PC-3 (cell line): ENCODE measurements at regions not wholly inside any gene's neighbourhood (a gene's known extent, or its start where the extent isn't known, plus 50 kb on each side); places are given as distances from the start of the nearest gene placed in this dataset.
A peak's percentile ranks its signal among the peaks of the same experiment; 100 is the strongest.

Source experiments
- ATAC-seq: fragments of 200-7000 bp; cut with Tn5 transposase; 2 replicates; pipeline ENCODE4 v1.9.1; 2020; ENCODE audit warnings: mild to moderate bottlenecking, moderate library complexity
- BruUV-seq: library from RNA; stranded (reverse); fragments of 400-500 nt; replicated peaks from 2 replicates; lab custom pipeline; 2021; lab: Mats Ljungman, UMichigan
- CTCF ChIA-PET: fragments of 300-600 bp; sonication (Branson Sonifier 250); formaldehyde crosslinking; loops from one replicate; lab custom pipeline; 2022; ENCODE audit warnings: antibody characterized with exemption; lab: Charles Lee
- POLR2A ChIA-PET: fragments of 300-600 bp; sonication (Branson Sonifier 250); formaldehyde crosslinking; loops from one replicate; lab custom pipeline; 2022; ENCODE audit warnings: antibody characterized with exemption; ENCODE audit not compliant: unreplicated experiment; lab: Charles Lee
- DNase-seq: peaks from one replicate; pipeline ENCODE4 v3.0.0-alpha.2; 2015
- H2AFZ ChIP-seq: fragments of 300-600 bp; sonication (generic); 2 replicates; pipeline ENCODE4 v1.6.0; 2016; ENCODE audit warnings: antibody characterized with exemption, low read length
- H3F3A ChIP-seq: fragments of 300-600 bp; sonication (generic); one replicate; pipeline ENCODE4 v1.6.0; 2017; ENCODE audit warnings: antibody characterized with exemption, low read length, control low read depth, mild to moderate bottlenecking; ENCODE audit not compliant: unreplicated experiment
- H3K27ac ChIP-seq: fragments of 300-600 bp; sonication (generic); 2 replicates; pipeline ENCODE4 v1.5.1; 2016; ENCODE audit warnings: mild to moderate bottlenecking, low read length
- H3K27me3 ChIP-seq: fragments of 300-600 bp; sonication (generic); 2 replicates; pipeline ENCODE4 v1.6.1; 2016; ENCODE audit warnings: low read length, mixed read lengths
- H3K36me3 ChIP-seq: fragments of 300-600 bp; sonication (generic); 2 replicates; pipeline ENCODE4 v1.6.1; 2016; ENCODE audit warnings: low read depth, mixed run types, low read length, mixed read lengths
- H3K4me1 ChIP-seq: fragments of 300-600 bp; sonication (generic); 2 replicates; pipeline ENCODE4 v1.5.1; 2016; ENCODE audit warnings: low read length; ENCODE audit not compliant: insufficient read depth
- H3K4me2 ChIP-seq: fragments of 300-600 bp; sonication (generic); 2 replicates; pipeline ENCODE4 v1.6.0; 2016; ENCODE audit warnings: low read length
- H3K4me3 ChIP-seq: fragments of 300-600 bp; sonication (generic); 2 replicates; pipeline ENCODE4 v1.5.1; 2016; ENCODE audit warnings: mild to moderate bottlenecking, low read length, mixed read lengths
- H3K79me2 ChIP-seq: fragments of 300-600 bp; sonication (generic); 2 replicates; pipeline ENCODE4 v1.6.1; 2017; ENCODE audit warnings: low read length, mixed read lengths
- H3K9ac ChIP-seq: fragments of 300-600 bp; sonication (generic); 2 replicates; pipeline ENCODE4 v1.6.0; 2016; ENCODE audit warnings: mild to moderate bottlenecking, low read length
- H3K9me2 ChIP-seq: fragments of 300-600 bp; sonication (generic); replicated peaks from 2 replicates; pipeline ENCODE4 v1.6.1; 2016; ENCODE audit warnings: mixed run types, low read length, mixed read lengths
- H3K9me3 ChIP-seq: fragments of 300-600 bp; sonication (generic); 2 replicates; pipeline ENCODE4 v1.6.1; 2016; ENCODE audit warnings: low read length, mixed read lengths
- H4K20me1 ChIP-seq: fragments of 300-600 bp; sonication (generic); 2 replicates; pipeline ENCODE4 v1.6.1; 2016; ENCODE audit warnings: low read length, mixed read lengths
- CTCF ChIP-seq: fragments of 300-600 bp; sonication (generic); conservative IDR thresholded peaks from 2 replicates; pipeline ENCODE4 v1.5.1; 2017; ENCODE audit warnings: antibody characterized with exemption, low read depth, mild to moderate bottlenecking, low read length
- EZH2 ChIP-seq: fragments of 300-600 bp; sonication (generic); IDR thresholded peaks from one replicate; pipeline ENCODE4 v1.6.1; 2017; ENCODE audit warnings: antibody characterized with exemption, mild to moderate bottlenecking, low read length; ENCODE audit not compliant: unreplicated experiment
- EZH2phosphoT487 ChIP-seq: fragments of 300-600 bp; sonication (generic); IDR thresholded peaks from 2 replicates; pipeline ENCODE4 v1.6.1; 2018; ENCODE audit warnings: mild to moderate bottlenecking, antibody characterized with exemption, low read length, borderline replicate concordance
- intact Hi-C: fragments of 100-400 bp; cut with micrococcal nuclease; formaldehyde crosslinking; loops from 2 replicates; pipeline ENCODE4 v1.9.0; 2023

GRCh38 chr3:78174821-78175220, 1134.9 kb downstream of the ROBO2 start:
- no peaks in the 10 kb centered on the region for H3K36me3 ChIP-seq
- no peaks in the 10 kb centered on the region for H3K4me1 ChIP-seq
- DNase-seq (no peak), ATAC-seq (no peak)
- H3K4me2 ChIP-seq, result no peak overlapping the region
- no TSS peak for BruUV-seq
- no peak overlapping the region for H3K27ac ChIP-seq
- no peak overlapping the region for H3K4me3 ChIP-seq
- no peaks in the 10 kb centered on the region for H3K9me3 ChIP-seq
- TF ChIP-seq CTCF (no peak), EZH2 (no peak), EZH2phosphoT487 (no peak)
- intact Hi-C loops, result no loop called here
- no peaks in the 10 kb centered on the region for H3K79me2 ChIP-seq
- no peaks in the 10 kb centered on the region for H3F3A ChIP-seq
- H3K27me3 ChIP-seq, result no peaks in the 10 kb centered on the region
- H3K9me2 ChIP-seq, result no peaks in the 10 kb centered on the region
- no peak overlapping the region for H2AFZ ChIP-seq
- no peak overlapping the region for H3K9ac ChIP-seq
- no peaks in the 10 kb centered on the region for H4K20me1 ChIP-seq
- ChIA-PET CTCF (no interaction called here), POLR2A (interaction anchor here (0.6 kb wide), 1 partner anchor 574 kb away, joined by 3 read pairs; no protein-coding TSS in a partner anchor)

GRCh38 chr3:78176869-78177268, 1137.0 kb downstream of the ROBO2 start:
- Histone ChIP-seq H3K4me1 (no peaks in the 10 kb centered on the region), H3K27ac (no peak overlapping the region), H3K36me3 (no peaks in the 10 kb centered on the region), H3K27me3 (no peaks in the 10 kb centered on the region), H3K4me2 (no peak overlapping the region), H3K9ac (no peak overlapping the region), H3K4me3 (no peak overlapping the region), H3K9me3 (no peaks in the 10 kb centered on the region), H3F3A (no peaks in the 10 kb centered on the region), H3K79me2 (no peaks in the 10 kb centered on the region), H4K20me1 (no peaks in the 10 kb centered on the region), H2AFZ (no peak overlapping the region), H3K9me2 (no peaks in the 10 kb centered on the region)
- TF ChIP-seq CTCF (no peak), EZH2phosphoT487 (no peak), EZH2 (no peak)
- ATAC-seq (no peak), DNase-seq (no peak)
- ChIA-PET POLR2A (no interaction called here), CTCF (interaction anchor here (0.6 kb wide), 1 partner anchor 394 kb away, joined by 3 read pairs; no protein-coding TSS in a partner anchor)
- BruUV-seq, result no TSS peak
- intact Hi-C loops, result no loop called here

GRCh38 chr3:78177780-78178179, 1137.9 kb downstream of the ROBO2 start:
- no peak overlapping the region for H3K4me3 ChIP-seq
- H3K27me3 ChIP-seq, result no peaks in the 10 kb centered on the region
- POLR2A ChIA-PET, result no interaction called here
- DNase-seq (peak; percentile 10), ATAC-seq (no peak)
- no TSS peak for BruUV-seq
- H3F3A ChIP-seq, result no peaks in the 10 kb centered on the region
- H3K36me3 ChIP-seq, result no peaks in the 10 kb centered on the region
- H3K9me2 ChIP-seq, result no peaks in the 10 kb centered on the region
- H3K4me1 ChIP-seq, result no peaks in the 10 kb centered on the region
- H2AFZ ChIP-seq, result no peak overlapping the region
- H3K9ac ChIP-seq, result no peak overlapping the region
- no peak overlapping the region for H3K27ac ChIP-seq
- intact Hi-C loops, result no loop called here
- no peaks in the 10 kb centered on the region for H3K9me3 ChIP-seq
- no peak for TF ChIP-seq EZH2phosphoT487
- no peak for TF ChIP-seq EZH2
- no peak for TF ChIP-seq CTCF
- no peaks in the 10 kb centered on the region for H4K20me1 ChIP-seq
- no peak overlapping the region for H3K4me2 ChIP-seq
- H3K79me2 ChIP-seq, result no peaks in the 10 kb centered on the region
- CTCF ChIA-PET, result no interaction called here
